Nucleus accumbens (tissue), 56 donors: ENCODE measurements at regions not wholly inside any gene's neighbourhood (a gene's known extent, or its start where the extent isn't known, plus 50 kb on each side); places are given as distances from the start of the nearest gene placed in this dataset.
"Not testable (repeated sequence)": the region's sequence is repeated elsewhere in the genome, so short reads cannot be mapped to it uniquely, and the experiment has no call there.

ENCODE experiments used
- DNase-seq, 56 donors: peaks; one replicate each; lab custom pipeline; 2025; lab: John Stamatoyannopoulos, UW

- no peak for DNase-seq
Measured at GRCh38 chr7:82701949-82702348, 258.4 kb upstream of the CACNA2D1 start.

- DNase-seq, result no peak
Measured at GRCh38 chr7:82700741-82701140, 257.2 kb upstream of the CACNA2D1 start.

GRCh38 chr7:82699773-82700186 lies 256.2 kb upstream of the CACNA2D1 start:
- DNase-seq, result no peak

GRCh38 chr7:82697897-82698296 lies 254.3 kb upstream of the CACNA2D1 start:
- no peak for DNase-seq

GRCh38 chr7:82696631-82697030 lies 253.1 kb upstream of the CACNA2D1 start:
- DNase-seq, result no peak

GRCh38 chr7:82694022-82694421 lies 250.4 kb upstream of the CACNA2D1 start:
- DNase-seq, result no peak

GRCh38 chr7:82690929-82691328 lies 247.4 kb upstream of the CACNA2D1 start:
- DNase-seq, result no peak

GRCh38 chr7:82685214-82685613 lies 241.6 kb upstream of the CACNA2D1 start:
- no peak for DNase-seq

- no peak for DNase-seq
Measured at GRCh38 chr7:82678716-82679115, 235.1 kb upstream of the CACNA2D1 start.

- no peak for DNase-seq
Measured at GRCh38 chr7:82678259-82678658, 234.7 kb upstream of the CACNA2D1 start.

- DNase-seq, result no peak
Measured at GRCh38 chr7:82677493-82677892, 233.9 kb upstream of the CACNA2D1 start.

GRCh38 chr7:82676777-82677463 lies 233.3 kb upstream of the CACNA2D1 start:
- no peak for DNase-seq

GRCh38 chr7:82675396-82675795 lies 231.8 kb upstream of the CACNA2D1 start:
- no peak for DNase-seq

- no peak for DNase-seq
Measured at GRCh38 chr7:82674268-82674667, 230.7 kb upstream of the CACNA2D1 start.

GRCh38 chr7:82672078-82672477 lies 228.5 kb upstream of the CACNA2D1 start:
- DNase-seq, result no peak

- DNase-seq, result no peak
Measured at GRCh38 chr7:82669141-82669540, 225.6 kb upstream of the CACNA2D1 start.

GRCh38 chr7:82668676-82669075 lies 225.1 kb upstream of the CACNA2D1 start:
- DNase-seq, result no peak

- no peak for DNase-seq
Measured at GRCh38 chr7:82665966-82666507, 222.5 kb upstream of the CACNA2D1 start.

GRCh38 chr7:82655965-82656364 lies 212.4 kb upstream of the CACNA2D1 start:
- DNase-seq, result no peak

- not testable (repeated sequence) for DNase-seq
Measured at GRCh38 chr7:82650095-82650494, 206.5 kb upstream of the CACNA2D1 start.

GRCh38 chr7:82633592-82633991 lies 190.0 kb upstream of the CACNA2D1 start:
- no peak for DNase-seq

- DNase-seq, result no peak
Measured at GRCh38 chr7:82631998-82632397, 188.4 kb upstream of the CACNA2D1 start.

GRCh38 chr7:82629583-82629982 lies 186.0 kb upstream of the CACNA2D1 start:
- no peak for DNase-seq
